ENCODE measurements at regions not wholly inside any gene's neighbourhood (a gene's known extent, or its start where the extent isn't known, plus 50 kb on each side); places are given as distances from the start of the nearest gene placed in this dataset.
A peak's percentile ranks its signal among the peaks of the same experiment; 100 is the strongest.

- Histone ChIP-seq H3K9me2 (ENCODE audit: insufficient read depth) (no peaks in the 10 kb centered on the region), H3F3A (ENCODE audit: insufficient read depth, low read depth) (no peaks in the 10 kb centered on the region), H3K27me3 (ENCODE audit: insufficient read depth, low read depth) (no peaks in the 10 kb centered on the region), H3K4me2 (no peak overlapping the region), H2AFZ (no peak overlapping the region), H3K4me1 (replicated peaks; ENCODE audit: insufficient read depth) (peaks cover 32% of the 10 kb centered on the region), H4K20me1 (ENCODE audit: insufficient read depth) (no peaks in the 10 kb centered on the region), H3K27ac (no peak overlapping the region), H3K36me3 (ENCODE audit: low read depth) (no peaks in the 10 kb centered on the region), H3K9me3 (ENCODE audit: insufficient read depth, low read depth) (no peaks in the 10 kb centered on the region), H3K79me2 (ENCODE audit: low read depth) (no peaks in the 10 kb centered on the region), H3K4me3 (no peak overlapping the region)
- BruUV-seq (replicated peaks), result no TSS peak
- POLR2A ChIA-PET (ENCODE audit: unreplicated experiment), result no interaction called here
- intact Hi-C loops (cut with micrococcal nuclease; ENCODE audit: unreplicated experiment), result no loop called here
- CTCF ChIA-PET, result no interaction called here
- no peak for DNase-seq
- TF ChIP-seq EZH2 (IDR thresholded peaks at IDR 0.05; ENCODE audit: low read depth) (no peak), CTCF (conservative IDR thresholded peaks at IDR 0.05) (no peak)
Measured at GRCh38 chr11:8838248-8838647, 72.7 kb upstream of the AKIP1 start.

GRCh38 chr11:8839306-8839956 lies 71.6 kb upstream of the AKIP1 start:
- Histone ChIP-seq H3K27ac (peak overlapping the region; percentile 37; the same call in 1 of the 2 replicates), H3K79me2 (ENCODE audit: low read depth) (no peaks in the 10 kb centered on the region), H2AFZ (no peak overlapping the region), H3K36me3 (ENCODE audit: low read depth) (no peaks in the 10 kb centered on the region), H3F3A (ENCODE audit: insufficient read depth, low read depth) (no peaks in the 10 kb centered on the region), H3K9me2 (ENCODE audit: insufficient read depth) (no peaks in the 10 kb centered on the region), H3K9me3 (ENCODE audit: insufficient read depth, low read depth) (no peaks in the 10 kb centered on the region), H3K4me1 (replicated peaks; ENCODE audit: insufficient read depth) (peaks cover 20% of the 10 kb centered on the region), H3K27me3 (ENCODE audit: insufficient read depth, low read depth) (no peaks in the 10 kb centered on the region), H4K20me1 (ENCODE audit: insufficient read depth) (no peaks in the 10 kb centered on the region), H3K4me2 (peak overlapping the region; percentile 53), H3K4me3 (no peak overlapping the region)
- no peak for DNase-seq
- intact Hi-C loops (cut with micrococcal nuclease; ENCODE audit: unreplicated experiment), result no loop called here
- no TSS peak for BruUV-seq (replicated peaks)
- CTCF ChIA-PET, result no interaction called here
- POLR2A ChIA-PET (ENCODE audit: unreplicated experiment), result interaction anchor here (0.6 kb wide), 1 partner anchor 157 kb away, joined by 3 read pairs; the partner anchor contains the start of gene TRIM66
- TF ChIP-seq EZH2 (IDR thresholded peaks at IDR 0.05; ENCODE audit: low read depth) (no peak), CTCF (conservative IDR thresholded peaks at IDR 0.05) (no peak)

GRCh38 chr11:8839957-8840945 lies 70.7 kb upstream of the AKIP1 start:
- H3K27me3 ChIP-seq (ENCODE audit: insufficient read depth, low read depth), result no peaks in the 10 kb centered on the region
- H2AFZ ChIP-seq, result no peak overlapping the region
- ChIA-PET POLR2A (ENCODE audit: unreplicated experiment) (interaction anchor here (0.6 kb wide), 1 partner anchor 158 kb away, joined by 3 read pairs; the partner anchor contains the start of gene TRIM66), CTCF (no interaction called here)
- no peak for DNase-seq
- H3F3A ChIP-seq (ENCODE audit: insufficient read depth, low read depth), result no peaks in the 10 kb centered on the region
- no peaks in the 10 kb centered on the region for H4K20me1 ChIP-seq (ENCODE audit: insufficient read depth)
- H3K9me3 ChIP-seq (ENCODE audit: insufficient read depth, low read depth), result no peaks in the 10 kb centered on the region
- intact Hi-C loops (cut with micrococcal nuclease; ENCODE audit: unreplicated experiment), result no loop called here
- peaks cover 16% of the 10 kb centered on the region for H3K4me1 ChIP-seq (replicated peaks; ENCODE audit: insufficient read depth)
- H3K36me3 ChIP-seq (ENCODE audit: low read depth), result no peaks in the 10 kb centered on the region
- no peaks in the 10 kb centered on the region for H3K9me2 ChIP-seq (ENCODE audit: insufficient read depth)
- peak overlapping the region; percentile 37; the same call in 1 of the 2 replicates for H3K27ac ChIP-seq
- H3K79me2 ChIP-seq (ENCODE audit: low read depth), result no peaks in the 10 kb centered on the region
- TF ChIP-seq CTCF (conservative IDR thresholded peaks at IDR 0.05) (no peak), EZH2 (IDR thresholded peaks at IDR 0.05; ENCODE audit: low read depth) (no peak)
- peak overlapping the region; percentile 53 for H3K4me2 ChIP-seq
- no peak overlapping the region for H3K4me3 ChIP-seq
- BruUV-seq (replicated peaks), result no TSS peak
